MM.1S (cell line): ENCODE measurements at regions not wholly inside any gene's neighbourhood (a gene's known extent, or its start where the extent isn't known, plus 50 kb on each side); places are given as distances from the start of the nearest gene placed in this dataset.

Experiments
- CTCF ChIP-seq: fragments of 300-600 bp; sonication (generic); IDR thresholded peaks from 2 replicates; pipeline ENCODE4 v1.5.1; 2016; ENCODE audit warnings: antibody characterized with exemption, low read length, mixed read lengths
- EZH2 ChIP-seq: fragments of 300-600 bp; sonication (generic); optimal IDR thresholded peaks from 2 replicates; pipeline ENCODE3; 2017; ENCODE audit warnings: low read depth, mild to moderate bottlenecking, antibody characterized with exemption, low read length, mixed read lengths

DNA sequence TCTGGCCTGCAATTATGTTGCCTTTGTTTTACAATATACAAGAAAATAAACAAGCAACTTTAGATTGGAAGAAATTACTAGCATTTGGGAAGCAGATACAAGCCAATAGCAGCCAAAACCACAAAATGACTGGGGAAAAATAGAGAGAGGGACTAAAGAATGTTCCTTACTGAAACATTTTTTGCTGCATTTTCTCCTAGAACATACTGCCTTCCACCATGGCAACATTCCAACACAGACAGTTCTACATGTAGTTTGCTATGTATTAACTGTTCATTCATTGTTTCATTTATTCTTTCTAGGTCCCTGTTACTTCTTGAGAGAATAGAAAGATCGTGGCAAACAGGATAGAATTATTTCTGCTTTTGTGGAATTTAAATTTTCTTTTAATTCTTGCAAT lies 530.2 kb downstream of the RPS29 start:
- TF ChIP-seq CTCF, result no peak
- TF ChIP-seq EZH2, result no peak
